Adipose tissue (tissue), 3 donors: ENCODE measurements at regions not wholly inside any gene's neighbourhood (a gene's known extent, or its start where the extent isn't known, plus 50 kb on each side); places are given as distances from the start of the nearest gene placed in this dataset.

Experiments
- H3K27ac ChIP-seq: one replicate; pipeline ENCODE4 v1.5.1; 2013; ENCODE audit warnings: low read depth, low read length
- WGBS, 3 donors: extraction: QIAGEN DNeasy Blood & Tissue Kit; methylation state at CpG; one replicate each; pipeline ENCODE4 v1.1.7; 2013; 5-methylcytosine and 5-hydroxymethylcytosine counted together
- donor health status: healthy with polysubstance abuse.
- donor health status: Bipolar disorder and iron deficiency.
- donor health status: healthy.

GRCh38 chr2:240339411-240340360, 95.8 kb upstream of the GPC1 start:
- 83 to 86% (median 83%) methylated on average over 24 of the region's 24 CpGs for WGBS, 3 donors
- no peak overlapping the region for H3K27ac ChIP-seq

GRCh38 chr2:240340361-240340761, 95.1 kb upstream of the GPC1 start:
- 93 to 96% (median 95%) methylated on average over 11 to 14 of the region's 14 CpGs for WGBS, 3 donors
- H3K27ac ChIP-seq, result no peak overlapping the region

GRCh38 chr2:240341064-240341463, 94.4 kb upstream of the GPC1 start:
- WGBS, 3 donors, result 46 to 72% (median 61%) methylated on average over 9 of the region's 9 CpGs
- no peak overlapping the region for H3K27ac ChIP-seq

- no peak overlapping the region for H3K27ac ChIP-seq
- 35 to 55% (median 39%) methylated on average over 1 of the region's 1 CpG for WGBS, 3 donors
Measured at GRCh38 chr2:240343548-240343947, 91.9 kb upstream of the GPC1 start.

GRCh38 chr2:240344904-240345303, 90.6 kb upstream of the GPC1 start:
- 71 to 85% (median 82%) methylated on average over 4 of the region's 4 CpGs for WGBS, 3 donors
- H3K27ac ChIP-seq, result no peak overlapping the region

GRCh38 chr2:240346015-240346752, 89.3 kb upstream of the GPC1 start:
- 89 to 91% (median 90%) methylated on average over 16 of the region's 16 CpGs for WGBS, 3 donors
- no peak overlapping the region for H3K27ac ChIP-seq

- whole genome bisulfite sequencing, 3 donors, result 82 to 91% (median 89%) methylated on average over 18 to 20 of the region's 20 CpGs
- H3K27ac ChIP-seq, result no peak overlapping the region
Measured at GRCh38 chr2:240346753-240347372, 88.6 kb upstream of the GPC1 start.

GRCh38 chr2:240347373-240347940, 88.0 kb upstream of the GPC1 start:
- H3K27ac ChIP-seq, result no peak overlapping the region
- 77 to 87% (median 85%) methylated on average over 13 of the region's 13 CpGs for WGBS, 3 donors

- no peak overlapping the region for H3K27ac ChIP-seq
- WGBS, 3 donors, result 82 to 96% (median 86%) methylated on average over 8 of the region's 8 CpGs
Measured at GRCh38 chr2:240347949-240348500, 87.4 kb upstream of the GPC1 start.

GRCh38 chr2:240348522-240348921, 86.9 kb upstream of the GPC1 start:
- WGBS, 3 donors, result 63 to 77% (median 69%) methylated on average over 8 of the region's 8 CpGs
- no peak overlapping the region for H3K27ac ChIP-seq

GRCh38 chr2:240349133-240350005, 86.1 kb upstream of the GPC1 start:
- H3K27ac ChIP-seq, result no peak overlapping the region
- WGBS, 3 donors, result 81 to 83% (median 82%) methylated on average over 29 of the region's 29 CpGs

- WGBS, 3 donors, result 92 to 97% (median 94%) methylated on average over 7 to 8 of the region's 8 CpGs
- no peak overlapping the region for H3K27ac ChIP-seq
Measured at GRCh38 chr2:240350006-240350355, 85.5 kb upstream of the GPC1 start.

- H3K27ac ChIP-seq, result no peak overlapping the region
- WGBS, 3 donors, result 81 to 86% (median 84%) methylated on average over 15 of the region's 15 CpGs
Measured at GRCh38 chr2:240350696-240351087, 84.8 kb upstream of the GPC1 start.

- 37 to 62% (median 43%) methylated on average over 28 of the region's 28 CpGs for WGBS, 3 donors
- H3K27ac ChIP-seq, result no peak overlapping the region
Measured at GRCh38 chr2:240351088-240351741, 84.2 kb upstream of the GPC1 start.

- 76 to 78% (median 78%) methylated on average over 14 of the region's 14 CpGs for WGBS, 3 donors
- no peak overlapping the region for H3K27ac ChIP-seq
Measured at GRCh38 chr2:240351826-240352426, 83.5 kb upstream of the GPC1 start.

GRCh38 chr2:240353086-240353798, 82.2 kb upstream of the GPC1 start:
- H3K27ac ChIP-seq, result no peak overlapping the region
- 80 to 93% (median 91%) methylated on average over 18 of the region's 18 CpGs for WGBS, 3 donors
